HCT116 (cell line): ENCODE measurements at regions not wholly inside any gene's neighbourhood (a gene's known extent, or its start where the extent isn't known, plus 50 kb on each side); places are given as distances from the start of the nearest gene placed in this dataset.

ENCODE experiments used
- ATAC-seq: fragments of 200-7000 bp; cut with Tn5 transposase; 2 replicates; pipeline ENCODE4 v1.9.1; 2020; ENCODE audit warnings: mild to moderate bottlenecking, moderate library complexity
- BruUV-seq: library from RNA; stranded (reverse); fragments of 400-500 nt; replicated peaks from 2 replicates; lab custom pipeline; 2021; lab: Mats Ljungman, UMichigan
- CTCF ChIA-PET: fragments of 300-600 bp; sonication (Branson Sonifier 250); formaldehyde crosslinking; loops from one replicate; lab custom pipeline; 2021; ENCODE audit warnings: antibody characterized with exemption; lab: Charles Lee
- POLR2A ChIA-PET: fragments of 300-600, 350-600 bp; sonication (Branson Sonifier 250); formaldehyde crosslinking; loops from one replicate; lab custom pipeline; 2021; ENCODE audit warnings: antibody characterized with exemption; lab: Charles Lee
- RAD21 ChIA-PET, 2 experiments: fragments of 300-600 bp; sonication (Branson Sonifier 250); formaldehyde crosslinking; loops; one replicate each; lab custom pipeline; 2023; ENCODE audit warnings: low total read pairs in 2 of 2; ENCODE audit not compliant: uncharacterized antibody in 2 of 2, unreplicated experiment in 2 of 2, low non-redundant PET in 1 of 2; lab: Charles Lee
- DNase-seq: peaks from one replicate; pipeline ENCODE4 v3.0.0-alpha.2; 2010; ENCODE audit warnings: low read depth, low spot score
- H2AFZ ChIP-seq: fragments of 200-600 bp; shearing (Covaris generic), sonication (generic); 2 replicates; pipeline ENCODE4 v1.6.1; 2017; ENCODE audit warnings: low read depth, mixed run types, mixed read lengths, antibody characterized with exemption, low read length; ENCODE audit not compliant: poor library complexity, severe bottlenecking
- H3K27ac ChIP-seq: 2 replicates; pipeline ENCODE4 v1.5.1; 2012; ENCODE audit warnings: low read depth, low read length
- H3K27me3 ChIP-seq: fragments of 200-600 bp; sonication (generic); 2 replicates; pipeline ENCODE4 v1.6.1; 2016; ENCODE audit warnings: mixed run types, low read length, mixed read lengths; ENCODE audit not compliant: insufficient read depth
- H3K36me3 ChIP-seq, 2 experiments: fragments of 200-500 bp in 1 of 2; fragments of 200-600 bp in 1 of 2; sonication (Bioruptor generic) in 1 of 2; sonication (generic) in 1 of 2; 2 replicates each; pipeline versions ENCODE4 v1.5.1 to v1.6.1; 2014 to 2016; ENCODE audit warnings: low read length in 2 of 2, inconsistent platforms in 1 of 2, mixed read lengths in 1 of 2, mixed run types in 1 of 2; ENCODE audit not compliant: insufficient read depth in 2 of 2, control insufficient read depth in 1 of 2
- H3K4me1 ChIP-seq, 2 experiments: fragments of 200-600 bp in 1 of 2; sonication (generic) in 1 of 2; 2 replicates each; pipeline versions ENCODE4 v1.5.1 to v1.6.1; 2012 to 2017; ENCODE audit warnings: low read length in 2 of 2, inconsistent platforms in 1 of 2, mild to moderate bottlenecking in 1 of 2, mixed read lengths in 1 of 2, mixed run types in 1 of 2, moderate library complexity in 1 of 2; ENCODE audit not compliant: insufficient read depth in 2 of 2, control insufficient read depth in 1 of 2
- H3K4me2 ChIP-seq: fragments of 200-600 bp; sonication (generic); 2 replicates; pipeline ENCODE4 v1.6.1; 2017; ENCODE audit warnings: mixed run types, low read length, mixed read lengths
- H3K4me3 ChIP-seq, 2 experiments: fragments of 200-600 bp in 1 of 2; sonication (generic) in 1 of 2; replicated peaks in 1 of 2; 2 replicates each; pipeline ENCODE4 v1.5.1; 2011 to 2016; ENCODE audit warnings: low read length in 2 of 2, control low read depth in 1 of 2, low read depth in 1 of 2, mild to moderate bottlenecking in 1 of 2, mixed read lengths in 1 of 2, mixed run types in 1 of 2
- H3K79me2 ChIP-seq: fragments of 200-600 bp; sonication (generic); 2 replicates; pipeline ENCODE4 v1.6.1; 2017; ENCODE audit warnings: mild to moderate bottlenecking, mixed run types, low read length, moderate library complexity, mixed read lengths; ENCODE audit not compliant: insufficient read depth
- H3K9ac ChIP-seq: fragments of 200-600 bp; sonication (generic); 2 replicates; pipeline ENCODE4 v1.6.1; 2016; ENCODE audit warnings: low read length, mixed read lengths
- H3K9me2 ChIP-seq: fragments of 200-600 bp; sonication (generic), shearing (Covaris generic); 2 replicates; pipeline ENCODE4 v1.6.1; 2017; ENCODE audit warnings: mixed run types, mild to moderate bottlenecking, moderate library complexity; ENCODE audit not compliant: insufficient read depth
- H3K9me3 ChIP-seq, 2 experiments: fragments of 200-500 bp in 1 of 2; fragments of 200-600 bp in 1 of 2; sonication (Bioruptor generic) in 1 of 2; sonication (generic) in 1 of 2; 2 replicates each; pipeline ENCODE4 v1.6.1; 2014 to 2017; ENCODE audit warnings: low read length in 2 of 2, mixed read lengths in 2 of 2, inconsistent platforms in 1 of 2, low read depth in 1 of 2, mild to moderate bottlenecking in 1 of 2, mixed run types in 1 of 2, moderate library complexity in 1 of 2; ENCODE audit not compliant: control insufficient read depth in 1 of 2, insufficient read depth in 1 of 2
- H4K20me1 ChIP-seq: fragments of 200-600 bp; sonication (generic), shearing (Covaris generic); 2 replicates; pipeline ENCODE4 v1.6.1; 2017; ENCODE audit warnings: mixed run types, mild to moderate bottlenecking, moderate library complexity; ENCODE audit not compliant: insufficient read depth
- CBX3 ChIP-seq: IDR thresholded peaks from 2 replicates; pipeline ENCODE4 v1.6.1; 2012; ENCODE audit warnings: low read depth
- CEBPB ChIP-seq: IDR thresholded peaks from 2 replicates; pipeline ENCODE4 v1.6.1; 2012; ENCODE audit warnings: low read depth
- CTCF ChIP-seq, 3 experiments: fragments of 200-600 bp in 1 of 3; sonication (generic) in 1 of 3; IDR thresholded peaks in 2 of 3; conservative IDR thresholded peaks in 1 of 3; 2 replicates each; pipeline ENCODE4 v1.5.1; 2012 to 2017; ENCODE audit warnings: low read depth in 2 of 3, low read length in 2 of 3, antibody characterized with exemption in 1 of 3, borderline replicate concordance in 1 of 3, control low read depth in 1 of 3, mild to moderate bottlenecking in 1 of 3, mixed read lengths in 1 of 3, mixed run types in 1 of 3, moderate library complexity in 1 of 3; ENCODE audit not compliant: insufficient read depth in 1 of 3
- EGR1 ChIP-seq: IDR thresholded peaks from 2 replicates; pipeline ENCODE4 v1.6.1; 2012; ENCODE audit warnings: low read depth
- EZH2 ChIP-seq: fragments of 200-600 bp; sonication (generic); IDR thresholded peaks from 2 replicates; pipeline ENCODE4 v1.6.1; 2017; ENCODE audit warnings: antibody characterized with exemption, mixed run types
- POLR2AphosphoS5 ChIP-seq: IDR thresholded peaks from 2 replicates; pipeline ENCODE4 v1.6.1; 2011; ENCODE audit warnings: mild to moderate bottlenecking, low read depth, low read length, moderate library complexity
- REST ChIP-seq: IDR thresholded peaks from 2 replicates; pipeline ENCODE4 v1.6.1; 2012; ENCODE audit warnings: low read depth
- SP1 ChIP-seq: IDR thresholded peaks from 2 replicates; pipeline ENCODE4 v1.6.1; 2012; ENCODE audit warnings: low read depth
- SRF ChIP-seq: IDR thresholded peaks from 2 replicates; pipeline ENCODE4 v1.6.1; 2012; ENCODE audit warnings: low read depth
- ZBTB33 ChIP-seq: IDR thresholded peaks from 2 replicates; pipeline ENCODE4 v1.6.1; 2011; ENCODE audit warnings: mild to moderate bottlenecking, low read length, moderate library complexity; ENCODE audit not compliant: insufficient replicate concordance; ENCODE audit errors: extremely low read depth
- ZFX ChIP-seq: fragments of 450-650 bp; IDR thresholded peaks from 2 replicates; pipeline ENCODE4 v1.6.1; 2017
- ZNF274 ChIP-seq: fragments of 200-500 bp; sonication (Bioruptor generic); IDR thresholded peaks from 2 replicates; pipeline ENCODE4 v1.6.1; 2014; ENCODE audit warnings: mild to moderate bottlenecking, low read depth, low read length, inconsistent platforms
- intact Hi-C: fragments of 100-400 bp; cut with micrococcal nuclease; formaldehyde crosslinking; loops from 2 replicates; pipeline ENCODE4 v1.10.0; 2022

- ChIA-PET CTCF (no interaction called here), RAD21 (no interaction called here), POLR2A (no interaction called here)
- Histone ChIP-seq H2AFZ (no peak overlapping the region), H4K20me1 (no peaks in the 10 kb centered on the region), H3K4me1 (no peaks in the 10 kb centered on the region), H3K4me2 (no peak overlapping the region), H3K36me3 (no peaks in the 10 kb centered on the region), H3K9me2 (0 out of 2 replicates have a peak, but pooled peaks cover 3% of the 10 kb centered on the region), H3K4me3 (no peak overlapping the region), H3K79me2 (no peaks in the 10 kb centered on the region), H3K27ac (no peak overlapping the region), H3K9me3 (no peaks in the 10 kb centered on the region), H3K9ac (no peak overlapping the region), H3K27me3 (no peaks in the 10 kb centered on the region)
- TF ChIP-seq CEBPB (no peak), EGR1 (no peak), SRF (no peak), ZNF274 (no peak), SP1 (no peak), ZBTB33 (no peak), ZFX (no peak), REST (no peak), POLR2AphosphoS5 (no peak), CBX3 (no peak), EZH2 (no peak), CTCF (IDR thresholded peaks at IDR 0.05 in 2 of 3, conservative IDR thresholded peaks at IDR 0.05 in 1 of 3; ENCODE audit: borderline replicate concordance in 1 of 3, insufficient read depth in 1 of 3, low read depth in 2 of 3, low read length in 2 of 3) (no peak)
- no TSS peak for BruUV-seq
- DNase-seq (no peak), ATAC-seq (no peak)
- intact Hi-C loops, result no loop called here
These were observed 187.2 kb upstream of the ZNF462 start for GRCh38 chr9:106675780-106676179.
